SK-N-SH (cell line): ENCODE measurements at regions not wholly inside any gene's neighbourhood (a gene's known extent, or its start where the extent isn't known, plus 50 kb on each side); places are given as distances from the start of the nearest gene placed in this dataset.

Source experiments
- CHD2 ChIP-seq: fragments of 150-350 bp; IDR thresholded peaks from 2 replicates; pipeline ENCODE4 v1.6.1; 2018; ENCODE audit warnings: low read length; ENCODE audit not compliant: partially characterized antibody
- CTCF ChIP-seq: fragments of 200-600 bp; sonication (generic); IDR thresholded peaks from 2 replicates; pipeline ENCODE4 v1.6.1; 2017; ENCODE audit warnings: antibody characterized with exemption, mild to moderate bottlenecking, moderate library complexity
- GABPA ChIP-seq: IDR thresholded peaks from 2 replicates; pipeline ENCODE4 v1.4.0; 2012; ENCODE audit warnings: low read depth, mild to moderate bottlenecking
- JUND ChIP-seq: IDR thresholded peaks from 2 replicates; pipeline ENCODE4 v1.4.0; 2012
- MXI1 ChIP-seq: IDR thresholded peaks from 2 replicates; pipeline ENCODE4 v1.6.1; 2012; ENCODE audit warnings: mild to moderate bottlenecking, low read depth, low read length, improper control_type of control experiment
- POLR2AphosphoS5 ChIP-seq: IDR thresholded peaks from 2 replicates; pipeline ENCODE4 v1.6.1; 2012; ENCODE audit warnings: low read depth, low read length
- RAD21 ChIP-seq: IDR thresholded peaks from 2 replicates; pipeline ENCODE4 v1.6.1; 2012; ENCODE audit warnings: mild to moderate bottlenecking, low read length
- RFX5 ChIP-seq: IDR thresholded peaks from 2 replicates; pipeline ENCODE4 v1.6.1; 2012; ENCODE audit warnings: mild to moderate bottlenecking, improper control_type of control experiment, low read length
- SIN3A ChIP-seq: IDR thresholded peaks from 2 replicates; pipeline ENCODE4 v1.6.1; 2012; ENCODE audit warnings: low read depth, mild to moderate bottlenecking, low read length, moderate library complexity, borderline replicate concordance
- TAF1 ChIP-seq: IDR thresholded peaks from 2 replicates; pipeline ENCODE4 v1.6.1; 2012; ENCODE audit warnings: low read depth, mild to moderate bottlenecking, low read length, moderate library complexity, borderline replicate concordance
- USF2 ChIP-seq: fragments of 150-350 bp; IDR thresholded peaks from 2 replicates; pipeline ENCODE4 v1.6.1; 2017; ENCODE audit warnings: antibody characterized with exemption, low read length, low read depth, borderline replicate concordance

- TF ChIP-seq RAD21 (no peak), TAF1 (no peak), CTCF (no peak), GABPA (no peak), JUND (no peak), USF2 (no peak), SIN3A (no peak), POLR2AphosphoS5 (no peak), MXI1 (no peak), RFX5 (no peak), CHD2 (no peak)
Observed at GRCh38 chr13:91117351-91117750, 230.1 kb upstream of the MIR17HG start.
